Activated CD4-positive, alpha-beta T cell treated with anti-CD3 and anti-CD28 coated beads for 24 hours (primary cell): ENCODE measurements at regions not wholly inside any gene's neighbourhood (a gene's known extent, or its start where the extent isn't known, plus 50 kb on each side); places are given as distances from the start of the nearest gene placed in this dataset.

ENCODE experiments used
- DNase-seq, 2 donors: peaks; one replicate each; pipeline ENCODE4 v3.0.0-alpha.2; 2020; ENCODE audit warnings: low read depth in 2 of 2

- DNase-seq: no peak
Observed at GRCh38 chr9:91040371-91041215, 239.0 kb downstream of the SYK start.

- DNase-seq: no peak
Observed at GRCh38 chr9:91042024-91042423, 240.4 kb downstream of the SYK start.

- DNase-seq: no peak
Observed at GRCh38 chr9:91042541-91042940, 240.9 kb downstream of the SYK start.

GRCh38 chr9:91043056-91043810, 241.6 kb downstream of the SYK start:
- no peak for DNase-seq

GRCh38 chr9:91043811-91044175, 242.2 kb downstream of the SYK start:
- DNase-seq: no peak

GRCh38 chr9:91044354-91044753, 242.7 kb downstream of the SYK start:
- DNase-seq: no peak

GRCh38 chr9:91045041-91045440, 243.4 kb downstream of the SYK start:
- DNase-seq: no peak

- DNase-seq: peak; percentile 31 to 47
Observed at GRCh38 chr9:91047529-91047928, 245.9 kb downstream of the SYK start.

GRCh38 chr9:91047993-91048607, 246.5 kb downstream of the SYK start:
- DNase-seq: peak in 1 of 2 donors; percentile 27

GRCh38 chr9:91048749-91049148, 247.1 kb downstream of the SYK start:
- DNase-seq: no peak

GRCh38 chr9:91053824-91054223, 252.2 kb downstream of the SYK start:
- no peak for DNase-seq

GRCh38 chr9:91055845-91056244, 254.2 kb downstream of the SYK start:
- DNase-seq: no peak

- no peak for DNase-seq
Observed at GRCh38 chr9:91056486-91056885, 254.9 kb downstream of the SYK start.

GRCh38 chr9:91056917-91057316, 255.3 kb downstream of the SYK start:
- DNase-seq: no peak

- DNase-seq: no peak
Observed at GRCh38 chr9:91059713-91060112, 258.1 kb downstream of the SYK start.

GRCh38 chr9:91060520-91061343, 259.1 kb downstream of the SYK start:
- no peak for DNase-seq

- no peak for DNase-seq
Observed at GRCh38 chr9:91061506-91061905, 259.9 kb downstream of the SYK start.

- DNase-seq: no peak
Observed at GRCh38 chr9:91062281-91062680, 260.7 kb downstream of the SYK start.

- no peak for DNase-seq
Observed at GRCh38 chr9:91063471-91063870, 261.9 kb downstream of the SYK start.

GRCh38 chr9:91065231-91066041, 263.8 kb downstream of the SYK start:
- DNase-seq: no peak

- DNase-seq: no peak
Observed at GRCh38 chr9:91066042-91066415, 264.4 kb downstream of the SYK start.
